HepG2 (cell line): ENCODE measurements at regions not wholly inside any gene's neighbourhood (a gene's known extent, or its start where the extent isn't known, plus 50 kb on each side); places are given as distances from the start of the nearest gene placed in this dataset.

Experiments
- ATAC-seq: fragments of 200-7000 bp; cut with Tn5 transposase; 3 replicates; pipeline ENCODE4 v1.9.1; 2020; ENCODE audit warnings: mild to moderate bottlenecking, moderate library complexity
- BruUV-seq: library from RNA; stranded (reverse); fragments of 400-500 nt; replicated peaks from 2 replicates; lab custom pipeline; 2021; lab: Mats Ljungman, UMichigan
- CTCF ChIA-PET: fragments of 300-600 bp; formaldehyde crosslinking; extraction: SDS; loops from one replicate; lab custom pipeline; 2021; ENCODE audit warnings: low total read pairs, inconsistent platforms, low intra/inter-chr PET ratio; lab: Yijun Ruan, JAX
- POLR2A ChIA-PET: fragments of 350-600 bp; sonication (Branson Sonifier 250); formaldehyde crosslinking; loops from one replicate; lab custom pipeline; 2020; ENCODE audit warnings: antibody characterized with exemption, inconsistent platforms; lab: Yijun Ruan, JAX
- DNase-seq: peaks from one replicate; pipeline ENCODE4 v3.0.0-alpha.2; 2015; ENCODE audit warnings: low spot score
- FAIRE-seq: peaks from 3 replicates; lab custom pipeline; 2011; peaks lifted over from hg19 to GRCh38; lab: Jason Lieb, UNC
- H2AFZ ChIP-seq: one replicate; pipeline ENCODE4 v1.6.1; 2011; ENCODE audit warnings: low read length, inconsistent platforms
- H3K27ac ChIP-seq: fragments of 300-600 bp; 3 replicates; pipeline ENCODE4 v1.8.0; 2011; ENCODE audit warnings: mixed run types, mild to moderate bottlenecking, mixed read lengths, low read length, inconsistent platforms; ENCODE audit not compliant: insufficient read depth; ENCODE audit errors: extremely low read length
- H3K27me3 ChIP-seq, 2 experiments: fragments of 200-600 bp in 1 of 2; 2 replicates in 1 of 2; 3 replicates in 1 of 2; pipeline versions ENCODE4 v1.6.0 to v1.8.0; 2011; ENCODE audit warnings: low read length in 2 of 2, mild to moderate bottlenecking in 2 of 2, moderate library complexity in 2 of 2, inconsistent platforms in 1 of 2; ENCODE audit not compliant: insufficient read depth in 2 of 2, control insufficient read depth in 1 of 2
- H3K36me3 ChIP-seq, 2 experiments: fragments of 200-600 bp in 1 of 2; replicated peaks in 1 of 2; 2 replicates in 1 of 2; 3 replicates in 1 of 2; pipeline versions ENCODE4 v1.5.1 to v1.8.0; 2011; ENCODE audit warnings: low read length in 2 of 2, inconsistent platforms in 1 of 2; ENCODE audit not compliant: insufficient read depth in 2 of 2, control insufficient read depth in 1 of 2
- H3K4me1 ChIP-seq: 2 replicates; pipeline ENCODE4 v1.5.1; 2012; ENCODE audit warnings: low read length, inconsistent platforms; ENCODE audit not compliant: insufficient read depth
- H3K4me2 ChIP-seq: 2 replicates; pipeline ENCODE4 v1.6.0; 2011; ENCODE audit warnings: low read depth, low read length, inconsistent platforms
- H3K4me3 ChIP-seq, 3 experiments: fragments of 200-600 bp in 1 of 3; sonication (generic), shearing (Covaris generic) in 1 of 3; replicated peaks in 1 of 3; 2 replicates each; pipeline ENCODE4 v1.5.1; 2011 to 2016; ENCODE audit warnings: low read length in 3 of 3, inconsistent platforms in 2 of 3, low read depth in 2 of 3, mild to moderate bottlenecking in 2 of 3, control low read depth in 1 of 3, mixed read lengths in 1 of 3; ENCODE audit not compliant: insufficient read depth in 1 of 3
- H3K79me2 ChIP-seq: one replicate; pipeline ENCODE4 v1.6.1; 2011; ENCODE audit warnings: low read length, inconsistent platforms; ENCODE audit not compliant: insufficient read depth
- H3K9ac ChIP-seq: 2 replicates; pipeline ENCODE4 v1.6.0; 2011; ENCODE audit warnings: mild to moderate bottlenecking, low read depth, low read length, inconsistent platforms; ENCODE audit not compliant: insufficient read depth
- H3K9me3 ChIP-seq: 2 replicates; pipeline ENCODE4 v1.5.1; 2012; ENCODE audit warnings: mild to moderate bottlenecking, low read length
- H4K20me1 ChIP-seq: 2 replicates; pipeline ENCODE4 v1.6.0; 2011; ENCODE audit warnings: inconsistent platforms, mild to moderate bottlenecking, low read length, moderate library complexity; ENCODE audit not compliant: insufficient read depth
- ARNT2 ChIP-seq: sonication (generic); formaldehyde crosslinking; IDR thresholded peaks from 2 replicates; pipeline ENCODE4 v1.8.0; 2022; ENCODE audit warnings: mild to moderate bottlenecking, low read depth, missing genetic modification reagents, moderate library complexity
- CEBPB ChIP-seq: IDR thresholded peaks from 2 replicates; pipeline ENCODE4 v1.6.1; 2011; ENCODE audit warnings: low read depth, low read length, improper control_type of control experiment, borderline replicate concordance
- CHD2 ChIP-seq: IDR thresholded peaks from 2 replicates; pipeline ENCODE4 v1.6.1; 2011; ENCODE audit warnings: low read depth, low read length, improper control_type of control experiment
- MXD4 ChIP-seq: IDR thresholded peaks from 2 replicates; pipeline ENCODE4 v1.6.1; 2016; ENCODE audit warnings: mild to moderate bottlenecking, missing biosample characterization, missing genetic modification reagents
- MYNN ChIP-seq: sonication (generic); formaldehyde crosslinking; IDR thresholded peaks from 2 replicates; pipeline ENCODE4 v1.4.0; 2020; ENCODE audit warnings: mild to moderate bottlenecking, low read depth, missing genetic modification reagents
- ZNF20 ChIP-seq: sonication (generic); formaldehyde crosslinking; IDR thresholded peaks from 2 replicates; pipeline ENCODE4 v1.4.0; 2020; ENCODE audit warnings: mild to moderate bottlenecking, moderate library complexity, missing genetic modification reagents
- ZNF354B ChIP-seq: sonication (generic); formaldehyde crosslinking; IDR thresholded peaks from 2 replicates; pipeline ENCODE4 v1.8.0; 2022; ENCODE audit warnings: mild to moderate bottlenecking, missing genetic modification reagents
- ZNF580 ChIP-seq: IDR thresholded peaks from 2 replicates; pipeline ENCODE4 v1.6.1; 2016; ENCODE audit warnings: low read depth, borderline replicate concordance
- ZNF883 ChIP-seq: sonication (generic); formaldehyde crosslinking; IDR thresholded peaks from 2 replicates; pipeline ENCODE4 v1.5.1; 2020; ENCODE audit warnings: mild to moderate bottlenecking, missing genetic modification reagents; ENCODE audit errors: not compliant biosample characterization
- ZUFSP ChIP-seq: sonication (generic); formaldehyde crosslinking; IDR thresholded peaks from 2 replicates; pipeline ENCODE4 v1.9.0; 2021; ENCODE audit warnings: missing genetic modification reagents, mild to moderate bottlenecking, borderline replicate concordance
- WGBS: methylation state at CpG from one replicate; pipeline ENCODE4 v1.1.6; 2017; ENCODE audit warnings: low lambda C conversion rate; 5-methylcytosine and 5-hydroxymethylcytosine counted together
- in situ Hi-C: cut with HindIII; loops from 2 replicates; pipeline ENCODE4 v1.10.0; 2017; ENCODE audit warnings: low pct_unique_long_range_greater_than_20kb; ENCODE audit not compliant: extremely low pct_ligation_motif_present
- intact Hi-C: fragments of 100-400 bp; cut with micrococcal nuclease; formaldehyde crosslinking; loops from one replicate; pipeline ENCODE4 v1.10.0; 2022; ENCODE audit not compliant: unreplicated experiment
- TF ChIP-seq, protein P1 (sequence below): fragments of 450-650 bp; IDR thresholded peaks from 2 replicates; pipeline ENCODE4 v1.6.1; 2017

DNA sequence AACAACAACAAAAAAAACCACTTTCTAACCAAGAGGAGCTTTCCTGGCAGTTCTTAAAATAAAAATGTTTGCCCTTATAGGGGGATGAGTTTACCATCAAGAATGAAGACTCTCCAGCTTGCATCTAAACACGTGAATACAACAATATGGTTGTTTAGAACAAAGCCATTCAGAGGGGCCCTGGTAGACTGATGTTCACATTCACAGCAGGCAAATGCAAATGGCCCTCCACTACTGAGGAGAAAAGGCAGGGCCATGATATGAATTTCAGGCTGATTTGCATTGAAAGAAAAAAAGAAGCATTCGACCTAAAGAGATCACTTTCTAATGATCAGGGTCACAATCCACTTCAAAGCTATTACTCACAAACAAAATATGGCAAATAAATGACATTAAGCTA, 65.3 kb upstream of the OTOS start:
- in situ Hi-C loops = no loop called here

More for the DNA sequence above, 65.3 kb upstream of the OTOS start:
- Histone ChIP-seq H3K4me2 (no peak overlapping the region), H3K9ac (no peak overlapping the region), H3K27ac (no peak overlapping the region), H2AFZ (no peak overlapping the region), H3K4me1 (no peaks in the 10 kb centered on the region), H4K20me1 (no peaks in the 10 kb centered on the region; the same call in 1 of the 2 replicates), H3K9me3 (no peaks in the 10 kb centered on the region; the same call in 1 of the 2 replicates), H3K36me3 (no peaks in the 10 kb centered on the region), H3K27me3 (peaks cover 20 to 79% of the 10 kb centered on the region in 2 experiments), H3K4me3 (no peak overlapping the region), H3K79me2 (no peaks in the 10 kb centered on the region)
- ChIA-PET POLR2A (no interaction called here), CTCF (no interaction called here)
- no TSS peak for BruUV-seq
- ATAC-seq (no peak), FAIRE-seq (no peak), DNase-seq (no peak)
- intact Hi-C loops = no loop called here
- WGBS = 2% methylated on average over 2 of the region's 2 CpGs
- no peak for TF ChIP-seq ZNF20 (CRISPR knock-in tag)
- TF ChIP-seq, protein P1, sequence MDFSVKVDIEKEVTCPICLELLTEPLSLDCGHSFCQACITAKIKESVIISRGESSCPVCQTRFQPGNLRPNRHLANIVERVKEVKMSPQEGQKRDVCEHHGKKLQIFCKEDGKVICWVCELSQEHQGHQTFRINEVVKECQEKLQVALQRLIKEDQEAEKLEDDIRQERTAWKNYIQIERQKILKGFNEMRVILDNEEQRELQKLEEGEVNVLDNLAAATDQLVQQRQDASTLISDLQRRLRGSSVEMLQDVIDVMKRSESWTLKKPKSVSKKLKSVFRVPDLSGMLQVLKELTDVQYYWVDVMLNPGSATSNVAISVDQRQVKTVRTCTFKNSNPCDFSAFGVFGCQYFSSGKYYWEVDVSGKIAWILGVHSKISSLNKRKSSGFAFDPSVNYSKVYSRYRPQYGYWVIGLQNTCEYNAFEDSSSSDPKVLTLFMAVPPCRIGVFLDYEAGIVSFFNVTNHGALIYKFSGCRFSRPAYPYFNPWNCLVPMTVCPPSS = no peak
- TF ChIP-seq MYNN = no peak
- no peak for TF ChIP-seq CEBPB
- no peak for TF ChIP-seq ARNT2 (CRISPR knock-in tag)
- TF ChIP-seq CHD2 = no peak
- TF ChIP-seq ZNF354B (CRISPR knock-in tag) = no peak
- no peak for TF ChIP-seq MXD4 (CRISPR knock-in tag)
- TF ChIP-seq ZUFSP = no peak
- no peak for TF ChIP-seq ZNF883 (CRISPR knock-in tag)
- TF ChIP-seq ZNF580 (CRISPR knock-in tag) = no peak
